Sigmoid colon (tissue), 6 donors: ENCODE measurements at regions not wholly inside any gene's neighbourhood (a gene's known extent, or its start where the extent isn't known, plus 50 kb on each side); places are given as distances from the start of the nearest gene placed in this dataset.
"Not testable (repeated sequence)": the region's sequence is repeated elsewhere in the genome, so short reads cannot be mapped to it uniquely, and the experiment has no call there.

Experiments used
- DNase-seq: peaks from one replicate; pipeline ENCODE4 v3.0.0-alpha.2; 2019
- H3K27ac ChIP-seq, 4 donors: fragments of 200-600 bp; sonication (generic); one replicate each; pipeline ENCODE4 v1.5.1; 2016 to 2019; ENCODE audit warnings: mild to moderate bottlenecking in 1 of 4
- H3K27me3 ChIP-seq, 3 donors: fragments of 200-600 bp; sonication (generic); one replicate each; pipeline ENCODE4 v1.5.1; 2019; ENCODE audit warnings: mild to moderate bottlenecking in 1 of 3
- H3K36me3 ChIP-seq, 4 donors: fragments of 200-600 bp; sonication (generic); one replicate each; pipeline ENCODE4 v1.5.1; 2016 to 2019
- H3K4me1 ChIP-seq, 4 donors: fragments of 200-600 bp; sonication (generic); one replicate each; pipeline ENCODE4 v1.5.1; 2017 to 2019
- H3K4me3 ChIP-seq, 4 donors: fragments of 200-600 bp; sonication (generic); one replicate each; pipeline ENCODE4 v1.5.1; 2017 to 2019; ENCODE audit warnings: mild to moderate bottlenecking in 2 of 4, moderate library complexity in 1 of 4
- H3K9me3 ChIP-seq, 4 donors: fragments of 200-600 bp in 3 of 4; sonication (generic) in 3 of 4; one replicate each; pipeline versions ENCODE4 v1.5.1 to v1.6.1; 2013 to 2019
- EP300 ChIP-seq, 4 donors: sonication (generic); formaldehyde crosslinking; IDR thresholded peaks; one replicate each; pipeline ENCODE4 v1.6.1; 2017; ENCODE audit warnings: antibody characterized with exemption in 4 of 4
- POLR2A ChIP-seq, 2 donors: fragments of 450-650 bp; IDR thresholded peaks; one replicate each; pipeline ENCODE4 v1.6.1; 2016; ENCODE audit warnings: antibody characterized with exemption in 2 of 2, mild to moderate bottlenecking in 2 of 2, moderate library complexity in 2 of 2
- POLR2AphosphoS5 ChIP-seq, 4 donors: sonication (generic); formaldehyde crosslinking; IDR thresholded peaks; one replicate each; pipeline ENCODE4 v1.6.1; 2017; ENCODE audit warnings: antibody characterized with exemption in 4 of 4
- WGBS, 2 donors: extraction: QIAGEN DNeasy Blood & Tissue Kit; methylation state at CpG; one replicate each; pipeline ENCODE4 v1.1.7; 2013; 5-methylcytosine and 5-hydroxymethylcytosine counted together
- intact Hi-C: fragments of 100-400 bp; cut with DNase I; formaldehyde crosslinking; loops from one replicate; pipeline ENCODE4 v1.15.1; 2023
- TF ChIP-seq, protein P1 (sequence below), 4 experiments: fragments of 450-650 bp in 3 of 4; fragments of 200-600 bp in 1 of 4; IDR thresholded peaks; one replicate each; pipeline ENCODE4 v1.5.1; 2016 to 2019; ENCODE audit warnings: antibody characterized with exemption in 4 of 4, mild to moderate bottlenecking in 3 of 4, moderate library complexity in 2 of 4
- donor health status: healthy with polysubstance abuse.
- donor health status: healthy.

GRCh38 chr2:124999906-125000305 is 974.8 kb downstream of the CNTNAP5 start:
- no peaks in the 10 kb centered on the region for H3K9me3 ChIP-seq
- no peaks in the 10 kb centered on the region for H3K4me1 ChIP-seq
- no peak for DNase-seq
- H3K36me3 ChIP-seq = no peaks in the 10 kb centered on the region
- intact Hi-C loops = no loop called here
- no peaks in the 10 kb centered on the region for H3K27me3 ChIP-seq
- no peak overlapping the region for H3K27ac ChIP-seq
- no peak overlapping the region for H3K4me3 ChIP-seq
- TF ChIP-seq, protein P1, sequence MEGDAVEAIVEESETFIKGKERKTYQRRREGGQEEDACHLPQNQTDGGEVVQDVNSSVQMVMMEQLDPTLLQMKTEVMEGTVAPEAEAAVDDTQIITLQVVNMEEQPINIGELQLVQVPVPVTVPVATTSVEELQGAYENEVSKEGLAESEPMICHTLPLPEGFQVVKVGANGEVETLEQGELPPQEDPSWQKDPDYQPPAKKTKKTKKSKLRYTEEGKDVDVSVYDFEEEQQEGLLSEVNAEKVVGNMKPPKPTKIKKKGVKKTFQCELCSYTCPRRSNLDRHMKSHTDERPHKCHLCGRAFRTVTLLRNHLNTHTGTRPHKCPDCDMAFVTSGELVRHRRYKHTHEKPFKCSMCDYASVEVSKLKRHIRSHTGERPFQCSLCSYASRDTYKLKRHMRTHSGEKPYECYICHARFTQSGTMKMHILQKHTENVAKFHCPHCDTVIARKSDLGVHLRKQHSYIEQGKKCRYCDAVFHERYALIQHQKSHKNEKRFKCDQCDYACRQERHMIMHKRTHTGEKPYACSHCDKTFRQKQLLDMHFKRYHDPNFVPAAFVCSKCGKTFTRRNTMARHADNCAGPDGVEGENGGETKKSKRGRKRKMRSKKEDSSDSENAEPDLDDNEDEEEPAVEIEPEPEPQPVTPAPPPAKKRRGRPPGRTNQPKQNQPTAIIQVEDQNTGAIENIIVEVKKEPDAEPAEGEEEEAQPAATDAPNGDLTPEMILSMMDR (IDR thresholded peaks at IDR 0.05) = no peak
- TF ChIP-seq POLR2A (IDR thresholded peaks at IDR 0.05) (no peak), POLR2AphosphoS5 (IDR thresholded peaks at IDR 0.05) (no peak), EP300 (IDR thresholded peaks at IDR 0.05) (no peak)

- TF ChIP-seq POLR2A (IDR thresholded peaks at IDR 0.05) = no peak
- TF ChIP-seq EP300 (IDR thresholded peaks at IDR 0.05) = no peak
- TF ChIP-seq, protein P1 (IDR thresholded peaks at IDR 0.05) = no peak
- no peak for TF ChIP-seq POLR2AphosphoS5 (IDR thresholded peaks at IDR 0.05)
- intact Hi-C loops = no loop called here
- Histone ChIP-seq H3K4me3 (no peak overlapping the region), H3K4me1 (no peaks in the 10 kb centered on the region), H3K36me3 (no peaks in the 10 kb centered on the region), H3K27me3 (no peaks in the 10 kb centered on the region), H3K27ac (no peak overlapping the region), H3K9me3 (no peaks in the 10 kb centered on the region)
- no peak for DNase-seq
- WGBS, 2 donors = 89 to 92% methylated on average over 7 of the region's 7 CpGs
Observed at GRCh38 chr2:125004106-125004800, 979.2 kb downstream of the CNTNAP5 start.

DNA sequence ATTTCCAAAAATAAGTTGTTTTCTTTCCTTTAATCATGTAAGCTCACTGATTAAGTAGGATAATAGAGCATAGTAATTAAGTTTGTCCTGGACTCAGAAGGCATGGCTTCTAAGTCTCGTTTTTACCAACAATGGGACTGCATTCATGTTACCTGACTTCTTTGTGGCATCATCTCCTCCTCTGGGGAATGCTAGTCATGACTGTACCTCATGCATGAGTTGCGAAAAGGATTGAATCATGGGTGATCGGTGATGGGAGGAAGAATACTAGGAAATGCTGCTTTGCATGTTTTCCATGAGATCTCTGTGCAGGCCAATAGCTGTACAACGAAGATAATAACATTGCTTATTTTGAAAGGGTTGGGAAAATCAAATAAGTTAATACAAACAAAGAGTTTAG is 981.6 kb downstream of the CNTNAP5 start:
- no peaks in the 10 kb centered on the region for H3K36me3 ChIP-seq
- DNase-seq = no peak
- TF ChIP-seq EP300 (IDR thresholded peaks at IDR 0.05) = no peak
- TF ChIP-seq POLR2AphosphoS5 (IDR thresholded peaks at IDR 0.05) = no peak
- TF ChIP-seq, protein P1 (IDR thresholded peaks at IDR 0.05) = no peak
- no peak for TF ChIP-seq POLR2A (IDR thresholded peaks at IDR 0.05)

GRCh38 chr2:125028721-125029120 is 1003.6 kb downstream of the CNTNAP5 start:
- DNase-seq, H3K36me3 ChIP-seq, H3K9me3 ChIP-seq, H3K27ac ChIP-seq, intact Hi-C loops, H3K27me3 ChIP-seq, H3K4me1 ChIP-seq, H3K4me3 ChIP-seq: not testable (repeated sequence)
- 87 to 88% methylated on average over 4 of the region's 4 CpGs for WGBS, 2 donors

More for the DNA sequence above, 981.6 kb downstream of the CNTNAP5 start:
- no peak overlapping the region for H3K4me3 ChIP-seq
- intact Hi-C loops = no loop called here
- H3K27ac ChIP-seq = no peak overlapping the region
- no peaks in the 10 kb centered on the region for H3K9me3 ChIP-seq
- no peaks in the 10 kb centered on the region for H3K4me1 ChIP-seq
- no peaks in the 10 kb centered on the region for H3K27me3 ChIP-seq
- 66 to 79% methylated on average over 4 of the region's 4 CpGs for WGBS, 2 donors

GRCh38 chr2:125033871-125034270 is 1008.8 kb downstream of the CNTNAP5 start:
- intact Hi-C loops = no loop called here
- Histone ChIP-seq H3K4me3 (no peak overlapping the region), H3K4me1 (no peaks in the 10 kb centered on the region), H3K27ac (no peak overlapping the region), H3K36me3 (no peaks in the 10 kb centered on the region), H3K27me3 (no peaks in the 10 kb centered on the region), H3K9me3 (no peaks in the 10 kb centered on the region)
- no peak for DNase-seq
- 86 to 92% methylated on average over 1 of the region's 1 CpG for WGBS, 2 donors
- TF ChIP-seq EP300 (IDR thresholded peaks at IDR 0.05) (no peak), POLR2AphosphoS5 (IDR thresholded peaks at IDR 0.05) (no peak), POLR2A (IDR thresholded peaks at IDR 0.05) (no peak)
- TF ChIP-seq, protein P1 (IDR thresholded peaks at IDR 0.05) = no peak
